HuH-7.5 (cell line): ENCODE measurements at regions not wholly inside any gene's neighbourhood (a gene's known extent, or its start where the extent isn't known, plus 50 kb on each side); places are given as distances from the start of the nearest gene placed in this dataset.
"Not testable (repeated sequence)": the region's sequence is repeated elsewhere in the genome, so short reads cannot be mapped to it uniquely, and the experiment has no call there.

Source experiments
- DNase-seq: peaks from one replicate; pipeline ENCODE4 v3.0.0; 2011; ENCODE audit warnings: low spot score

GRCh38 chr14:28820677-28821076 is 54.1 kb downstream of the FOXG1 start:
- no peak for DNase-seq

- no peak for DNase-seq
These were observed 55.4 kb downstream of the FOXG1 start for GRCh38 chr14:28821993-28822392.

GRCh38 chr14:28823245-28823644 is 56.7 kb downstream of the FOXG1 start:
- no peak for DNase-seq

GRCh38 chr14:28830115-28830534 is 63.5 kb downstream of the FOXG1 start:
- DNase-seq, result no peak

- DNase-seq, result no peak
These were observed 64.5 kb downstream of the FOXG1 start for GRCh38 chr14:28831126-28831525.

GRCh38 chr14:28842569-28842968 is 76.0 kb downstream of the FOXG1 start:
- not testable (repeated sequence) for DNase-seq

GRCh38 chr14:28867571-28867970 is 101.0 kb downstream of the FOXG1 start:
- DNase-seq, result no peak

GRCh38 chr14:28870033-28870564 is 103.5 kb downstream of the FOXG1 start:
- no peak for DNase-seq

GRCh38 chr14:28875934-28876571 is 109.5 kb downstream of the FOXG1 start:
- DNase-seq, result no peak

GRCh38 chr14:28876572-28876945 is 110.0 kb downstream of the FOXG1 start:
- DNase-seq, result no peak

- DNase-seq, result no peak
These were observed 111.3 kb downstream of the FOXG1 start for GRCh38 chr14:28877923-28878322.

- no peak for DNase-seq
These were observed 113.0 kb downstream of the FOXG1 start for GRCh38 chr14:28879573-28879996.

- no peak for DNase-seq
These were observed 120.4 kb downstream of the FOXG1 start for GRCh38 chr14:28886940-28887339.

GRCh38 chr14:28895389-28895788 is 128.8 kb downstream of the FOXG1 start:
- DNase-seq, result no peak

- no peak for DNase-seq
These were observed 129.8 kb downstream of the FOXG1 start for GRCh38 chr14:28896337-28896736.

- DNase-seq, result no peak
These were observed 135.0 kb downstream of the FOXG1 start for GRCh38 chr14:28901631-28902030.

GRCh38 chr14:28902930-28903329 is 136.3 kb downstream of the FOXG1 start:
- DNase-seq, result no peak

GRCh38 chr14:28911521-28911920 is 144.9 kb downstream of the FOXG1 start:
- DNase-seq, result no peak

- no peak for DNase-seq
These were observed 146.5 kb downstream of the FOXG1 start for GRCh38 chr14:28913056-28913455.

- no peak for DNase-seq
These were observed 159.5 kb downstream of the FOXG1 start for GRCh38 chr14:28926122-28926521.

- no peak for DNase-seq
These were observed 165.4 kb downstream of the FOXG1 start for GRCh38 chr14:28931999-28932398.

GRCh38 chr14:28936601-28937000 is 170.0 kb downstream of the FOXG1 start:
- no peak for DNase-seq

- no peak for DNase-seq
These were observed 175.2 kb downstream of the FOXG1 start for GRCh38 chr14:28941758-28942157.

GRCh38 chr14:28944605-28945004 is 178.0 kb downstream of the FOXG1 start:
- DNase-seq, result no peak
